RWPE2 (cell line): ENCODE measurements at regions not wholly inside any gene's neighbourhood (a gene's known extent, or its start where the extent isn't known, plus 50 kb on each side); places are given as distances from the start of the nearest gene placed in this dataset.
"Not testable (repeated sequence)": the region's sequence is repeated elsewhere in the genome, so short reads cannot be mapped to it uniquely, and the experiment has no call there.

Experiments
- ATAC-seq: fragments of 200-7000 bp; cut with Tn5 transposase; 3 replicates; pipeline ENCODE4 v1.9.1; 2021; ENCODE audit warnings: low read depth
- DNase-seq: peaks from one replicate; pipeline ENCODE4 v3.0.0-alpha.2; 2020; ENCODE audit warnings: low spot score
- H3K27ac ChIP-seq: fragments of 450-650 bp; 2 replicates; pipeline ENCODE4 v1.5.1; 2017; ENCODE audit warnings: mild to moderate bottlenecking; ENCODE audit not compliant: poor library complexity, severe bottlenecking
- H3K27me3 ChIP-seq: fragments of 250-450 bp; sonication (Bioruptor Pico); 2 replicates; pipeline ENCODE4 v1.5.1; 2021; ENCODE audit warnings: mild to moderate bottlenecking, moderate library complexity; ENCODE audit not compliant: insufficient read depth, poor library complexity, severe bottlenecking
- H3K36me3 ChIP-seq: fragments of 250-450 bp; sonication (Bioruptor Pico); 2 replicates; pipeline ENCODE4 v1.5.1; 2020; ENCODE audit warnings: low read depth, mild to moderate bottlenecking, moderate library complexity
- H3K4me1 ChIP-seq: fragments of 250-450 bp; sonication (Bioruptor Pico); 2 replicates; pipeline ENCODE4 v1.5.1; 2021; ENCODE audit warnings: mild to moderate bottlenecking, moderate library complexity; ENCODE audit not compliant: insufficient read depth, poor library complexity, severe bottlenecking
- H3K4me3 ChIP-seq: fragments of 250-450 bp; sonication (Bioruptor Pico); 2 replicates; pipeline ENCODE4 v1.5.1; 2021; ENCODE audit warnings: mild to moderate bottlenecking, moderate library complexity; ENCODE audit not compliant: severe bottlenecking
- H3K9me3 ChIP-seq: fragments of 250-450 bp; sonication (Bioruptor Pico); 2 replicates; pipeline ENCODE4 v1.5.1; 2021; ENCODE audit warnings: mild to moderate bottlenecking, moderate library complexity; ENCODE audit not compliant: severe bottlenecking
- TF ChIP-seq, protein P1 (sequence below): fragments of 450-650 bp; IDR thresholded peaks from one replicate; pipeline ENCODE4 v1.5.1; 2017; ENCODE audit warnings: mild to moderate bottlenecking, moderate library complexity; ENCODE audit not compliant: poor library complexity, severe bottlenecking

DNA sequence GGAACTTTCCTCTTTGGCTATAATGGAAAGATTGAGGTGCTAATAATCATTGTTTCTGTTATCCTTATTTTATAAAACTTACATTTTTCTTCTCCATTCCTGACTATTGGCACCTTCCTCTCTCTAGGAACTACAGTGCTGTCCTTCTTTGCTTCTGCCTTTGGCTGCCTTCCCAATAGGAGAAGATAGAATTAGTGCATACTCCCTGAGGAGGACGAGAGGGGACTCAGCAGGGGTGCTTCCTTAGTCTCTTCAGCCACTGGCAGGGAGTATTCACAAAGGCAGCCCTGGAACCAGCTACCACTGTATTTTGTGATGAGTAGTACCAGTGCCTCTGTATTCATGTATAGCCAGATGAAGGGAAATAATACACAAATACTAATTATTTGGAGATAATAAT is 208.5 kb downstream of the FOXG1 start:
- no peak for DNase-seq

DNA sequence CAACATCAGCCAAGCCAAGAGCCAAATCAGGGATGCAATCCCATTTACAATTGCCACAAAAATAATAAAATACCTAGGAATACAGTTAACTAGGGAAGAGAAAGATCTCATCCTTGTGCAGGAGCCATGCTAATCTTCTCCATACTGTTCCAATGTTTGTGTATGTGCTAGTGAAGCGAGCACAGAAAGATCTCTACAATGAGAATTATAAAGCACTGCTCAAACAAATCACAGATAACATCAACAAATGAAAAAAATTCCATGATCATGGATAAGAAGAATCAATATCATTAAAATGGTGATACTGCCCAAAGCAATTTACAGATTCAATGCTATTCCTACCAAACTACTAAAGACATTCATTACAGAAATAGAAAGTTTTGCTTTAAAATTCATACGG is 215.6 kb downstream of the FOXG1 start:
- H3K4me3 ChIP-seq, result no peak overlapping the region
- ATAC-seq (no peak), DNase-seq (no peak)
- TF ChIP-seq, protein P1, sequence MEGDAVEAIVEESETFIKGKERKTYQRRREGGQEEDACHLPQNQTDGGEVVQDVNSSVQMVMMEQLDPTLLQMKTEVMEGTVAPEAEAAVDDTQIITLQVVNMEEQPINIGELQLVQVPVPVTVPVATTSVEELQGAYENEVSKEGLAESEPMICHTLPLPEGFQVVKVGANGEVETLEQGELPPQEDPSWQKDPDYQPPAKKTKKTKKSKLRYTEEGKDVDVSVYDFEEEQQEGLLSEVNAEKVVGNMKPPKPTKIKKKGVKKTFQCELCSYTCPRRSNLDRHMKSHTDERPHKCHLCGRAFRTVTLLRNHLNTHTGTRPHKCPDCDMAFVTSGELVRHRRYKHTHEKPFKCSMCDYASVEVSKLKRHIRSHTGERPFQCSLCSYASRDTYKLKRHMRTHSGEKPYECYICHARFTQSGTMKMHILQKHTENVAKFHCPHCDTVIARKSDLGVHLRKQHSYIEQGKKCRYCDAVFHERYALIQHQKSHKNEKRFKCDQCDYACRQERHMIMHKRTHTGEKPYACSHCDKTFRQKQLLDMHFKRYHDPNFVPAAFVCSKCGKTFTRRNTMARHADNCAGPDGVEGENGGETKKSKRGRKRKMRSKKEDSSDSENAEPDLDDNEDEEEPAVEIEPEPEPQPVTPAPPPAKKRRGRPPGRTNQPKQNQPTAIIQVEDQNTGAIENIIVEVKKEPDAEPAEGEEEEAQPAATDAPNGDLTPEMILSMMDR, result no peak
- H3K27me3 ChIP-seq, result peaks cover 17% of the 10 kb centered on the region
- no peaks in the 10 kb centered on the region for H3K4me1 ChIP-seq
- no peaks in the 10 kb centered on the region for H3K36me3 ChIP-seq
- no peak overlapping the region for H3K27ac ChIP-seq
- no peaks in the 10 kb centered on the region for H3K9me3 ChIP-seq

More for the DNA sequence above, 208.5 kb downstream of the FOXG1 start:
- H3K4me1 ChIP-seq, result no peaks in the 10 kb centered on the region
- H3K27ac ChIP-seq, result no peak overlapping the region
- H3K4me3 ChIP-seq, result no peak overlapping the region
- H3K36me3 ChIP-seq, result no peaks in the 10 kb centered on the region
- ATAC-seq, result no peak; the same call in 2 of the 3 replicates
- TF ChIP-seq, protein P1, result no peak
- H3K9me3 ChIP-seq, result no peaks in the 10 kb centered on the region
- peaks cover 27% of the 10 kb centered on the region for H3K27me3 ChIP-seq

DNA sequence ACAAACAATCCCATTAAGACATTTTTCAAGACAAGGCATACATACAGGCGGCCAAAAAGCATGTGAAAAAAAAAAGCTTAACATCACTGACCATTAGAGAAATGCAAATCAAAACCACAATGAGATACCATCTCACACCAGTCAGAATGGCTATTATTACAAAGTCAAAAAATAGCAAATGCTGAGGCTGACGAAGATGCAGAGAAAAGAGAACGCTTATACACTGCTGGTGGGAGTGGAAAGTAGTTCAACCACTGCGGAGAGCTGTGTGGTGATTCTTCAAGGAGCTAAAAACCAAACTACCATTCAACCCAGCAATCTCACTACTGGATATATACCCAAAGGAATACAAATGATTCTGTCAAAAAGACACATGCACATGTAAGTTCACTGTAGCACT is 216.7 kb downstream of the FOXG1 start:
- no peak for ATAC-seq

DNA sequence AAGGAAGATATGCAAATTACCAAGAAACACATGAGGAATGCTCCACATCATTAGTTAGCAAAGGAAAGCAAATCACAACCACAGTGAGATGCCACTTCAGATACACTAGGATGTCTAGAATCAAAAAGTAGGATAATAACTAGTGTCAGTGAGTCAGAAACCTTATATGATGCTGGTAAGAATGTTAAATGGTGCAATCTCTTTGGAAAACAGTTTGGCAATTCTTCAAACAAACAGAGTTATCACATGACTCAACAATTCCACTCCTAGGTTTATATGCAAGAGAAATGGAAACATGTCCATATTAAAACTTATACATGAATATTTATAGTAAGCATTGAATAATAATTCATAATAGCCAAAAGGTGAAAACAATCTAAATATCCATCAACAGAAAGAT is 220.9 kb downstream of the FOXG1 start:
- no peak for DNase-seq
- TF ChIP-seq, protein P1, result no peak
- Histone ChIP-seq H3K36me3 (no peaks in the 10 kb centered on the region), H3K27ac (no peak overlapping the region), H3K9me3 (no peaks in the 10 kb centered on the region), H3K4me1 (no peaks in the 10 kb centered on the region), H3K27me3 (peaks cover 10% of the 10 kb centered on the region), H3K4me3 (no peak overlapping the region)
- no peak for ATAC-seq

More for the DNA sequence above, 216.7 kb downstream of the FOXG1 start:
- TF ChIP-seq, protein P1, result no peak
- Histone ChIP-seq H3K27ac (no peak overlapping the region), H3K27me3 (peaks cover 17% of the 10 kb centered on the region), H3K4me3 (no peak overlapping the region), H3K4me1 (no peaks in the 10 kb centered on the region), H3K36me3 (no peaks in the 10 kb centered on the region), H3K9me3 (no peaks in the 10 kb centered on the region)
- no peak for DNase-seq

DNA sequence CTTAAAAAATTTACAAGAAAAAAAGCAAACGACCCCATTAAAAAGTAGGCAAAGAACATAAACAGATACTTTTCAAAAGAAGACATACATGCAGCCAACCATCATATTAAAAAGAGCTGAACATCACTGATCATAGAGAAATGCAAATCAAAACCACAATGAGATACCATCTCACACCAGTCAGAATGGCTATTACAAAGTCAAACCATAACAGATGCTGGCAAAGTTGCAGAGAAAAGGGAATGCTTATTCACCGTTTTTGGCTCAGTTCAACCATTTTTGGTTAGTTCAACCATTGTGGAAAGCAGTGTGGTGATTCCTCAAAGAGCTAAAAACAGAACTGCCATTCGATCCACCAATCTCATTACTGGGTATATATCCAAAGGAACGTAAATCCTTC is 230.6 kb downstream of the FOXG1 start:
- not testable (repeated sequence) for H3K4me3 ChIP-seq, H3K27ac ChIP-seq, DNase-seq, ATAC-seq, H3K9me3 ChIP-seq, H3K36me3 ChIP-seq, H3K4me1 ChIP-seq
- H3K27me3 ChIP-seq, result peaks cover 20% of the 10 kb centered on the region
